ENCODE measurements at regions not wholly inside any gene's neighbourhood (a gene's known extent, or its start where the extent isn't known, plus 50 kb on each side); places are given as distances from the start of the nearest gene placed in this dataset.

GRCh38 chr5:84573017-84573712 is 188.5 kb upstream of the EDIL3 start:
- no TSS peak for BruUV-seq (replicated peaks)
- no peaks in the 10 kb centered on the region for H3K79me2 ChIP-seq (ENCODE audit: insufficient read depth, low read length)
- H3K9ac ChIP-seq (ENCODE audit: insufficient read depth, low read depth, low read length), result no peak overlapping the region
- H3K4me2 ChIP-seq (ENCODE audit: low read depth, low read length), result no peak overlapping the region
- no peak overlapping the region for H3K4me3 ChIP-seq (replicated peaks in 1 of 3; ENCODE audit: insufficient read depth in 1 of 3, low read depth in 2 of 3, low read length in 3 of 3)
- ChIA-PET POLR2A (no interaction called here), CTCF (ENCODE audit: low intra/inter-chr PET ratio, low total read pairs) (no interaction called here)
- in situ Hi-C loops (cut with HindIII; ENCODE audit: extremely low pct_ligation_motif_present, low pct_unique_long_range_greater_than_20kb), result no loop called here
- H3K4me1 ChIP-seq (ENCODE audit: insufficient read depth, low read length), result no peaks in the 10 kb centered on the region
- H3K36me3 ChIP-seq (replicated peaks in 1 of 2; ENCODE audit: control insufficient read depth in 1 of 2, insufficient read depth in 2 of 2, low read length in 2 of 2), result no peaks in the 10 kb centered on the region
- no peak for FAIRE-seq
- H4K20me1 ChIP-seq (ENCODE audit: insufficient read depth, low read length), result no peaks in the 10 kb centered on the region
- no peaks in the 10 kb centered on the region for H3K27me3 ChIP-seq (ENCODE audit: control insufficient read depth in 1 of 2, insufficient read depth in 2 of 2, low read length in 2 of 2)
- 10% methylated on average over 3 of the region's 3 CpGs for WGBS (ENCODE audit: low lambda C conversion rate)
- DNase-seq (ENCODE audit: low spot score), result no peak
- no peak overlapping the region for H2AFZ ChIP-seq (ENCODE audit: low read length)
- ATAC-seq, result no peak
- H3K9me3 ChIP-seq (ENCODE audit: low read length), result no peaks in the 10 kb centered on the region
- no peak overlapping the region for H3K27ac ChIP-seq (ENCODE audit: extremely low read length, insufficient read depth, low read length)
- intact Hi-C loops (cut with micrococcal nuclease; ENCODE audit: unreplicated experiment), result no loop called here
- TF ChIP-seq ZNF33B (CRISPR knock-in tag; IDR thresholded peaks at IDR 0.05), result no peak
- TF ChIP-seq TOPORS (CRISPR knock-in tag; IDR thresholded peaks at IDR 0.05), result no peak
- no peak for TF ChIP-seq SMARCC2 (IDR thresholded peaks at IDR 0.05)
- TF ChIP-seq DMAP1 (CRISPR knock-in tag; IDR thresholded peaks at IDR 0.05), result no peak
- TF ChIP-seq ZNF335 (CRISPR knock-in tag; IDR thresholded peaks at IDR 0.05), result no peak
- TF ChIP-seq ZNF644 (CRISPR knock-in tag; IDR thresholded peaks at IDR 0.05; ENCODE audit: low read depth), result no peak
- TF ChIP-seq KIAA2018 (CRISPR knock-in tag; IDR thresholded peaks at IDR 0.05; ENCODE audit: borderline replicate concordance), result no peak
- TF ChIP-seq ZNF441 (CRISPR knock-in tag; IDR thresholded peaks at IDR 0.05; ENCODE audit: borderline replicate concordance), result no peak
- no peak for TF ChIP-seq ZMAT3 (CRISPR knock-in tag; conservative IDR thresholded peaks at IDR 0.05)
- TF ChIP-seq SMAD3 (CRISPR knock-in tag; IDR thresholded peaks at IDR 0.05), result no peak
- TF ChIP-seq ZBTB3 (CRISPR knock-in tag; IDR thresholded peaks at IDR 0.05; ENCODE audit: borderline replicate concordance, low read depth), result no peak
- no peak for TF ChIP-seq ZNF367 (CRISPR knock-in tag; IDR thresholded peaks at IDR 0.05; ENCODE audit: borderline replicate concordance)
- TF ChIP-seq TARDBP (CRISPR knock-in tag; IDR thresholded peaks at IDR 0.05), result no peak
- TF ChIP-seq ARID5B (CRISPR knock-in tag; IDR thresholded peaks at IDR 0.05), result no peak
- TF ChIP-seq KDM2A (CRISPR knock-in tag; IDR thresholded peaks at IDR 0.05; ENCODE audit: borderline replicate concordance, low read depth), result no peak

Data from HepG2 (cell line).